AG09319 (cell line): ENCODE measurements at regions not wholly inside any gene's neighbourhood (a gene's known extent, or its start where the extent isn't known, plus 50 kb on each side); places are given as distances from the start of the nearest gene placed in this dataset.

Experiments
- DNase-seq: peaks from one replicate; pipeline ENCODE4 v3.0.0-alpha.2; 2010; ENCODE audit warnings: low read depth; ENCODE audit errors: extremely low read depth
- CTCF ChIP-seq: IDR thresholded peaks from 2 replicates; pipeline ENCODE4 v1.5.1; 2011; ENCODE audit warnings: low read depth, mild to moderate bottlenecking, inconsistent platforms, low read length, moderate library complexity

DNA sequence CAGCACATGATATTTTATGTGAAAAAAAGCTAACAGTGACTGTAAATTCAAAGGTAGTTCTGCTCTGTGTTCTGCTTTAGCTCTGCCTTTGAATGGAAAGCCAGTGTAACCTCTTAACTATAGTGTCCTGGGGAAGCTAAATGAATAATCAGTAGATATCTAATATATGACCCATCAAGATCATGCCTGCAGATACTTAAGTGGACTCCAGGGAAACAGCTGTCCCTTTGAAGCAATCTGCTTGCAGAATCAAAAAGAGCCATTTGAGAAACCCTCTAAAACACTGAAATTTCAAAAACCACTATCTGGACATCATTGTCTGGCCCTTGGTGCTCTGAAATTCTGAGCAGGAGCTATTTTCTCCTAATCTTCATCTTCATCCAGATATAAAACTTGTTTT is 104.2 kb upstream of the ADGRL4 start:
- no peak for DNase-seq
- no peak for TF ChIP-seq CTCF

DNA sequence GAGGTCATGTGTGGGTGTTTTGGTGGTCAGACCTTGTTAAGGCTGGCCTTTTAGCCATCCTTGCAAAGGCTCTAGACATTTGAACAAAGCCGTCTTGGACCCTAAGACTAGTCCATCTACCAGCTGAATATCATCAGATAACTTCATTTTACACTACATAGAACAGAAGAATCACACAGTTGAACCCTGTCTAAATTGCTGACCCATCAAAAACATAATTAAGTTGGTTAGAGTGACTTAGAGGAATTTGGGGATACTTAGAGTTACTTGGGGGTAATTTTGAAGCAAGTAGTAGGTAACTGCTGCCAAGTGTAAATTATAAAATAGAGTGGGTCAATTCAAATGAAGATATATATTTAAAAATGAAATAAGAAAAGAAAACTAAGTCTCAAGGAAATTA is 102.9 kb upstream of the ADGRL4 start:
- no peak for DNase-seq
- no peak for TF ChIP-seq CTCF

DNA sequence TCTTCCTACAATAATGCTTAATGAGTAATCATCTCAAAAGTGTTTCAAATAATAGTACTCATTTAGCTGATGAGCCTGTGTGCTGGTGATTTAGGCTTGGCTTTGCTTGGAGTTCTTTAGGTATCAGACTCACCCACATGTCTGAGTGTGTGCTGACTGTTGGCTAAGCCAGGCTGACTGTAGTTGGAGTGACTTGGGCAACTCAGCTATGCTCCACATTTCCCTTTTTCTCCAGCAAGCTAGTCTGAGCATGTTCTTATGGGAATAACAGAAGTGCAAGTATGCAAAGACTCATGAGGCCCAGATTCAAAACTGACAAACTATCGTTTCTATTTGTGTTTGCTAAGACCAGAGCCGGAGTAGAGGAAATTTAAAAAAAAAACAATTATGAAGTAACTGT is 99.0 kb upstream of the ADGRL4 start:
- no peak for TF ChIP-seq CTCF
- DNase-seq, result no peak

DNA sequence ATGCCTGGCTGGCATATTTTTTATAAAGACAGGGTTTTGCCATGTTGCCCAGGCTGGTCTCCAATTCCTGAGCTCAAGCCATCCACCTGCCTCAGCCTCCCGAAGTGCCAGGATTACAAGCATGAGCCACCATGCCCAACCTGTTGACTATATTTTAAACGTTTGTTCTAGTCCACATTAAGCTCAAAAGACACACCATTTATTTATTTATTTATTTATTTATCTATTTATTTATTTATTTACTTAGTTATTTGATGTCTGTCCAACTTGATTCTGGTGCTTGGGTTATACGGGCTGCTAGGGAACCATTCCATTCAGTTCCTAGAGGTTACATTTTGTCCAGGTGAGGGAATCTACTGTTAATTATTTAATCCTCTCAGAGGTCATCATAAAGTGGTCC is 98.1 kb upstream of the ADGRL4 start:
- no peak for TF ChIP-seq CTCF
- no peak for DNase-seq

GRCh38 chr1:79100385-79100784 is 93.9 kb upstream of the ADGRL4 start:
- DNase-seq, result no peak
- TF ChIP-seq CTCF, result no peak

DNA sequence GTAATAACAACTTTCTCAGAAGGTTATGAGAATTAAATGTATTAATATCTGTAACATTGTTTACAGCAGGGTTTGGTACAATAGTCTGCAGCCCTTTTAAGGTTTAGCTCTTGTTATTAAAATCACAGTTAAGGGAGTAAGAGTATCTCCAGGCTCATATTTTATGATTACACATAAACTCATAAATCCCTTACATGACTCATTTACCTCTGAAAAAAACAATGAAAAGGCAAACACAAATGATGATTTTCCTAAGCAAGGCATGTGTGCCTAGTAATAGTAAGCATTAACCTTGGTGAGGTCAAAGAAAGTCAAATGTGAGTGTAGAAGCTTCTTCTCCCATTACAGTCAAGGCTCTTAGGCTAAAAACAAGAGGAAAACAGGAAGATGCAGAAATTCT is 84.5 kb upstream of the ADGRL4 start:
- DNase-seq, result no peak
- TF ChIP-seq CTCF, result no peak

DNA sequence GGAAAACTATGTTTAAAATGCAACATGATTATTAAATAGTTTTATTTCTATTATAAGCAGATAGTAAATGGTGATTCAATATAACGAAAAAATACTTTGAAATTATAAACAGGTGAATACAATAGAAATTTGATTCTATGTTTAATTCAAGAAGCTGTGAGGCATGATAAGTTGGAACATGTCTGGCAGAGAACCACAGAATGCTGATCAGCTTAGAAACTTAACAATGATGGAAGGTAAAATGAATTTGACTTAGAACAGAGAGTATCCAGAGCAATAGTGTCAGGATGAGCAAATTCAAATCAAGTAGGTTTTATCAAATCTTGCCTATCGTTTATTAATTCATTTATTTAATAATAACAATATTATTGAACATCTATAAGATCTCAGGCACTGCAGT is 83.4 kb upstream of the ADGRL4 start:
- no peak for TF ChIP-seq CTCF
- DNase-seq, result no peak

GRCh38 chr1:79082233-79082632 is 75.7 kb upstream of the ADGRL4 start:
- DNase-seq, result no peak
- no peak for TF ChIP-seq CTCF
